HEK293 (cell line): ENCODE measurements at regions not wholly inside any gene's neighbourhood (a gene's known extent, or its start where the extent isn't known, plus 50 kb on each side); places are given as distances from the start of the nearest gene placed in this dataset.

Experiments
- CTCF ChIA-PET: fragments of 350-600 bp; formaldehyde crosslinking; extraction: SDS; loops from one replicate; lab custom pipeline; 2021; ENCODE audit warnings: antibody characterized with exemption; lab: Yijun Ruan, JAX
- POLR2A ChIA-PET: fragments of 300-600 bp; formaldehyde crosslinking; extraction: SDS; loops from one replicate; lab custom pipeline; 2020; ENCODE audit warnings: antibody characterized with exemption, inconsistent platforms; lab: Yijun Ruan, JAX
- H3K27ac ChIP-seq: fragments of 200-500 bp; sonication (Bioruptor generic); 2 replicates; pipeline ENCODE4 v1.5.1; 2014; ENCODE audit warnings: low read depth, low read length, control low read depth, inconsistent platforms; ENCODE audit errors: extremely low read depth
- H3K36me3 ChIP-seq, 2 experiments: fragments of 200-500 bp in 1 of 2; sonication (Bioruptor generic) in 1 of 2; 1 replicate in 1 of 2; 2 replicates in 1 of 2; pipeline ENCODE4 v1.5.1; 2014 to 2017; ENCODE audit warnings: inconsistent platforms in 2 of 2, low read length in 2 of 2; ENCODE audit not compliant: control insufficient read depth in 2 of 2, insufficient read depth in 1 of 2
- H3K4me1 ChIP-seq: fragments of 200-500 bp; sonication (Bioruptor generic); 2 replicates; pipeline ENCODE4 v1.5.1; 2014; ENCODE audit warnings: mild to moderate bottlenecking, low read length, inconsistent platforms; ENCODE audit not compliant: control insufficient read depth, insufficient read depth
- H3K4me3 ChIP-seq: 2 replicates; pipeline ENCODE4 v1.5.1; 2011; ENCODE audit warnings: low read depth, mild to moderate bottlenecking, control low read depth, low read length, moderate library complexity
- H3K9me3 ChIP-seq: fragments of 200-500 bp; sonication (Bioruptor generic); 2 replicates; pipeline ENCODE4 v1.5.1; 2014; ENCODE audit warnings: low read depth, low read length, inconsistent platforms; ENCODE audit not compliant: control insufficient read depth, insufficient read depth
- GLIS1 ChIP-seq: fragments of 450-650 bp; formaldehyde crosslinking; IDR thresholded peaks from 2 replicates; pipeline ENCODE4 v1.5.1; 2016; ENCODE audit warnings: missing biosample characterization, missing genetic modification characterization
- KLF16 ChIP-seq: fragments of 450-650 bp; formaldehyde crosslinking; IDR thresholded peaks from 2 replicates; pipeline ENCODE4 v1.5.1; 2017; ENCODE audit warnings: missing biosample characterization, missing genetic modification characterization
- KLF8 ChIP-seq: fragments of 450-650 bp; formaldehyde crosslinking; IDR thresholded peaks from 2 replicates; pipeline ENCODE4 v1.5.1; 2016; ENCODE audit warnings: missing biosample characterization, missing genetic modification characterization
- OVOL3 ChIP-seq: fragments of 450-650 bp; formaldehyde crosslinking; IDR thresholded peaks from 2 replicates; pipeline ENCODE4 v1.5.1; 2016; ENCODE audit warnings: missing biosample characterization, missing genetic modification characterization
- PATZ1 ChIP-seq: fragments of 450-650 bp; formaldehyde crosslinking; IDR thresholded peaks from 2 replicates; pipeline ENCODE4 v1.5.1; 2016; ENCODE audit warnings: missing biosample characterization, missing genetic modification characterization
- PRDM6 ChIP-seq: fragments of 450-650 bp; formaldehyde crosslinking; IDR thresholded peaks from 2 replicates; pipeline ENCODE4 v1.5.1; 2017; ENCODE audit warnings: missing biosample characterization, missing genetic modification characterization
- WT1 ChIP-seq: fragments of 450-650 bp; formaldehyde crosslinking; IDR thresholded peaks from 2 replicates; pipeline ENCODE4 v1.5.1; 2016; ENCODE audit warnings: missing biosample characterization, missing genetic modification characterization
- ZBTB1 ChIP-seq: fragments of 450-650 bp; formaldehyde crosslinking; IDR thresholded peaks from 2 replicates; pipeline ENCODE4 v1.5.1; 2016; ENCODE audit warnings: missing biosample characterization, missing genetic modification characterization
- ZFP37 ChIP-seq: fragments of 450-650 bp; formaldehyde crosslinking; IDR thresholded peaks from 2 replicates; pipeline ENCODE4 v1.5.1; 2016; ENCODE audit warnings: missing biosample characterization, missing genetic modification characterization
- ZFP69B ChIP-seq: fragments of 450-650 bp; formaldehyde crosslinking; IDR thresholded peaks from 2 replicates; pipeline ENCODE4 v1.5.1; 2016; ENCODE audit warnings: missing biosample characterization, missing genetic modification characterization
- ZNF112 ChIP-seq: fragments of 450-650 bp; formaldehyde crosslinking; IDR thresholded peaks from 2 replicates; pipeline ENCODE4 v1.5.0; 2017; ENCODE audit warnings: missing biosample characterization, missing genetic modification characterization
- ZNF132 ChIP-seq: fragments of 450-650 bp; formaldehyde crosslinking; IDR thresholded peaks from 2 replicates; pipeline ENCODE4 v1.5.1; 2017; ENCODE audit warnings: missing biosample characterization, missing genetic modification characterization, borderline replicate concordance
- ZNF140 ChIP-seq: fragments of 450-650 bp; formaldehyde crosslinking; IDR thresholded peaks from 2 replicates; pipeline ENCODE4 v1.5.1; 2016; ENCODE audit warnings: missing biosample characterization, missing genetic modification characterization
- ZNF155 ChIP-seq: fragments of 450-650 bp; formaldehyde crosslinking; IDR thresholded peaks from 2 replicates; pipeline ENCODE4 v1.5.1; 2016; ENCODE audit warnings: missing biosample characterization, missing genetic modification characterization
- ZNF169 ChIP-seq: fragments of 450-650 bp; formaldehyde crosslinking; IDR thresholded peaks from 2 replicates; pipeline ENCODE4 v1.5.1; 2016; ENCODE audit warnings: missing biosample characterization, missing genetic modification characterization
- ZNF175 ChIP-seq: fragments of 450-650 bp; formaldehyde crosslinking; IDR thresholded peaks from 2 replicates; pipeline ENCODE4 v1.5.1; 2016; ENCODE audit warnings: missing biosample characterization, missing genetic modification characterization
- ZNF2 ChIP-seq: fragments of 450-650 bp; formaldehyde crosslinking; IDR thresholded peaks from 2 replicates; pipeline ENCODE4 v1.5.1; 2016; ENCODE audit warnings: missing biosample characterization, missing genetic modification characterization
- ZNF488 ChIP-seq: fragments of 450-650 bp; formaldehyde crosslinking; IDR thresholded peaks from 2 replicates; pipeline ENCODE4 v1.5.1; 2016; ENCODE audit warnings: missing biosample characterization, missing genetic modification characterization
- ZNF555 ChIP-seq: fragments of 450-650 bp; formaldehyde crosslinking; conservative IDR thresholded peaks from 2 replicates; pipeline ENCODE4 v1.5.1; 2017; ENCODE audit warnings: missing biosample characterization, mild to moderate bottlenecking, missing genetic modification characterization, inconsistent platforms
- ZNF560 ChIP-seq: fragments of 450-650 bp; formaldehyde crosslinking; IDR thresholded peaks from 2 replicates; pipeline ENCODE4 v1.5.1; 2017; ENCODE audit warnings: missing biosample characterization, missing genetic modification characterization, borderline replicate concordance
- ZNF561 ChIP-seq: fragments of 450-650 bp; IDR thresholded peaks from 2 replicates; pipeline ENCODE4 v1.5.1; 2018; ENCODE audit warnings: missing biosample characterization, missing genetic modification characterization, borderline replicate concordance
- ZNF600 ChIP-seq: fragments of 450-650 bp; formaldehyde crosslinking; IDR thresholded peaks from 2 replicates; pipeline ENCODE4 v1.5.1; 2016; ENCODE audit warnings: missing biosample characterization, missing genetic modification characterization
- ZNF610 ChIP-seq: fragments of 450-650 bp; formaldehyde crosslinking; IDR thresholded peaks from 2 replicates; pipeline ENCODE4 v1.5.1; 2016; ENCODE audit warnings: missing biosample characterization, missing genetic modification characterization, borderline replicate concordance
- ZNF623 ChIP-seq: fragments of 450-650 bp; formaldehyde crosslinking; IDR thresholded peaks from 2 replicates; pipeline ENCODE4 v1.5.1; 2016; ENCODE audit warnings: missing biosample characterization, missing genetic modification characterization
- ZSCAN5A ChIP-seq: fragments of 450-650 bp; formaldehyde crosslinking; IDR thresholded peaks from 2 replicates; pipeline ENCODE4 v1.5.1; 2016; ENCODE audit warnings: missing biosample characterization, missing genetic modification characterization

GRCh38 chr5:167463939-167464338 is 827.5 kb upstream of the WWC1 start (continued):
- TF ChIP-seq ZNF132 (no peak), KLF8 (tag by site-specific recombination) (no peak), PATZ1 (no peak), GLIS1 (tag by site-specific recombination) (no peak), ZNF623 (no peak), ZNF600 (tag by site-specific recombination) (no peak), PRDM6 (tag by site-specific recombination) (no peak)

- no peak overlapping the region for H3K27ac ChIP-seq
- H3K9me3 ChIP-seq = no peaks in the 10 kb centered on the region
- H3K36me3 ChIP-seq = no peaks in the 10 kb centered on the region
- no peak overlapping the region for H3K4me3 ChIP-seq
- no peak for TF ChIP-seq ZNF610
- TF ChIP-seq ZNF140 (tag by site-specific recombination) = no peak
- no peak for TF ChIP-seq ZBTB1
- no peak for TF ChIP-seq ZNF2
- no peak for TF ChIP-seq ZFP69B (tag by site-specific recombination)
- TF ChIP-seq ZNF560 (tag by site-specific recombination) = no peak
- no peak for TF ChIP-seq ZFP37 (tag by site-specific recombination)
- TF ChIP-seq ZNF488 (tag by site-specific recombination) = no peak
- TF ChIP-seq ZNF561 (tag by site-specific recombination) = no peak
- TF ChIP-seq OVOL3 = no peak
- no peak for TF ChIP-seq KLF16
- no peak for TF ChIP-seq ZNF555
- TF ChIP-seq ZNF175 (tag by site-specific recombination) = no peak
- no peak for TF ChIP-seq WT1 (tag by site-specific recombination)
- no peak for TF ChIP-seq ZNF169 (tag by site-specific recombination)
- no peak for TF ChIP-seq ZSCAN5A (tag by site-specific recombination)
- no peak for TF ChIP-seq ZNF155 (tag by site-specific recombination)
- TF ChIP-seq ZNF112 (tag by site-specific recombination) = no peak
- TF ChIP-seq, all 188 proteins: peak for 0
- ChIA-PET CTCF (interaction anchor here (0.7 kb wide), 1 partner anchor 1481 kb away, joined by 3 read pairs; no protein-coding TSS in a partner anchor), POLR2A (no interaction called here)
- no peaks in the 10 kb centered on the region for H3K4me1 ChIP-seq
These were observed 824.5 kb upstream of the WWC1 start for GRCh38 chr5:167466992-167467391.
